HG02973 (cell line): ENCODE measurements at regions not wholly inside any gene's neighbourhood (a gene's known extent, or its start where the extent isn't known, plus 50 kb on each side); places are given as distances from the start of the nearest gene placed in this dataset.
"Not testable (repeated sequence)": the region's sequence is repeated elsewhere in the genome, so short reads cannot be mapped to it uniquely, and the experiment has no call there.

Source experiments
- ATAC-seq: cut with Tn5 transposase; IDR thresholded peaks from one replicate; pipeline ENCODE4 v1.9.1; 2021; ENCODE audit warnings: moderate library complexity; ENCODE audit not compliant: unreplicated experiment

GRCh38 chr2:166831930-166832329 is 56.4 kb upstream of the XIRP2 start:
- no peak for ATAC-seq

- ATAC-seq: no peak
Observed at GRCh38 chr2:166825914-166826313, 62.4 kb upstream of the XIRP2 start.

DNA sequence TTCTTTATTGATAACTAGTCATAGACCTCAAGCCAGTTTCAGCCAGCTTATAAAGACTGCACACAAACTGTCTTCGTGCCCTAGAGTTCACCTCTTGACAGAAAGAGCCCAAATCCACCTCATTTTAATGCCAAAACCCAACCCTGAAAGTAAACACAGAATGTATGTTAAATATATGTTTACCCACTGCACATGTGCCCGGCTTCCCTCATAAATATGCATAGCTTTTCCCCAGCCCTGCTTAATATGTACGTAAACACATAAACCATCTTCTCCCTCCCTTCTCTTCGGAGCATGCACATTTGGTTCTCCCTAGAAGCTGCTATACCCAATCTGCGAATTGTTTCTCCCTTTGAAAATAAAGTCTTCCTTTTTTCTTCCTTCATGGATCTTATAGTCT is 73.9 kb upstream of the XIRP2 start:
- ATAC-seq: no peak

- no peak for ATAC-seq
Observed at GRCh38 chr2:166812166-166812891, 76.0 kb upstream of the XIRP2 start.

DNA sequence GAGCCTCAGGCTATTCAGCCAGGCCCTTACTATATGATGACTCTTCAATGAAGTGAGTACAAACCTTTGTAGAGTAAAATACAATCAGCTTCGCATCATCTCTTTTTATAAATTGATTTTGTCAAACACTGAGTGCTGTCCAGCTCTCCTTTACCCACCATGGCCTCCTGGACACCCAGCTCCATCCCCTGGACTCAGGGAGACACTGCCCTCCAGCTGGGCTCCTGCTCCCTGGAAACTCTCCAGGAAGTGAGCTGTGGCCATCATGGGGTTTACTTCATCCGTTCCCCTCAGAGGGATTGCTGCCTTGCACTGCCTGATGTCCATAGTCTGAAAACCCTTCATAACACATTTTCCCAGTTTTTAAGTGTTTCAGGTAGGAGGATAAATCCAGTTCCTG is 82.5 kb upstream of the XIRP2 start:
- ATAC-seq: no peak

DNA sequence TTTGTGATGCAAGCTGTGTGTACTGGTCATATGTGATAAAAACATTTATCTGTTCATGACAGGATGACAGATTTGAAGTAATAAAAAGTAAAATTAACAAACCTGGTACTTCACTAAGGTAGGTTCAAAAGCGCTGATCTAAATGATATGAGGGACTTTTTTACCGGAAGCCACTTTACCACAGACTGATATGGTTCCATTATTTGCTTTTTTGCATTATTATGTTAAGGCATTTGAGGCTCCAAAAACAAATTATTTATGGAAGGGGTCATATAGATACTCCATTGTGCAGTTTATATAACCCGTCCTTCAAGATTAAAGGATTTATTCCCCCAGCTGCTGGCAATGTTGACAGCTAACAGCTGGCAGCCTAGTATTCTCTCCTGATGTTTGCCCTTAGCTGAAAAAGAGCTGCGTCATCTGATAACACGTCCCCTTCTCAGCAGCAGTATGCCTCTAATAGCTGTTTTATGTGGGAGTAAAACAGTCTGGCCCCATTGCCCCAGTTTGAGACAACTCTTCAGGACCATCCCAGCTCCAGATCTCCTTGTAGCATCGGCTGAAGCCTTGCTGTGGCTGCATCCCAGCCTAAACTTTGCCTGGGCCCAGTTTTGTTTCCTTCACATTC is 84.8 kb upstream of the XIRP2 start:
- ATAC-seq: no peak

- no peak for ATAC-seq
Observed at GRCh38 chr2:166802475-166802874, 85.8 kb upstream of the XIRP2 start.

DNA sequence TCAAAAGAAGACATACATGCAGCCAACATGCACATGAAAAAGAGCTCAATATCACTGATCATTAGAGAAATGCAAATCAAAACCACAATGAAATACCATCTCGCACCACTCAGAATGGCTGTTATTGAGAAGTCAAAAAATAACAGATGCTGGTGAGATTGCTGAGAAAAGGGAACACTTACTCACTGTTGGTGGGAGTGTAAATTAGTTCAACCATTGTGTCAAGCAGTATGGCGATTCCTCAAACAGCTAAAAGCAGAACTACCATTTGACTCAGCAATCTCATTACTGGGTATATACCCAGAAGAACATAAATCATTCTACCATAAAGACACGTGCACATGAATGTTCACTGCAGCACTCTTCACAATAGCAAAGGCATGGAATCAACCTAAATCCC is 95.5 kb upstream of the XIRP2 start:
- ATAC-seq: peak; percentile 52

DNA sequence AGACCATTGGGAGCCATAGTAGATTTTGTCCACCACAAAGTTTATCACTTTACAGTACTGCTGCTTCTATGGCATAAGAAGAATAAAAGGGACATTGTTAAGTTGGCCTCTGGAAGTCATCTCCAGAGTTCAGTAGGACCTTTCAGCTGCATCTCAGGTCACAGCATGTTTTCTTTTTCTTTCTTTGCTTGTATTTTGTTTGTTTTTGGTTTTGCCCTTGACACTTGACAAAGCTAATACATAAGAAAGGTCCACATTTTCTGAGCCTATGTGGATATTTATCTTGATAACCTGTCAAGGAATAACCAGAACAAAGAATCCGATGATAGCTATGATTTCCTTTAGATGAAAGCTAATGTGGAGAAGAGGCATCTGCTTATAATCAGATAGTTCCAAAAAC is 101.6 kb upstream of the XIRP2 start:
- no peak for ATAC-seq

GRCh38 chr2:166784296-166784946 is 103.9 kb upstream of the XIRP2 start:
- no peak for ATAC-seq

DNA sequence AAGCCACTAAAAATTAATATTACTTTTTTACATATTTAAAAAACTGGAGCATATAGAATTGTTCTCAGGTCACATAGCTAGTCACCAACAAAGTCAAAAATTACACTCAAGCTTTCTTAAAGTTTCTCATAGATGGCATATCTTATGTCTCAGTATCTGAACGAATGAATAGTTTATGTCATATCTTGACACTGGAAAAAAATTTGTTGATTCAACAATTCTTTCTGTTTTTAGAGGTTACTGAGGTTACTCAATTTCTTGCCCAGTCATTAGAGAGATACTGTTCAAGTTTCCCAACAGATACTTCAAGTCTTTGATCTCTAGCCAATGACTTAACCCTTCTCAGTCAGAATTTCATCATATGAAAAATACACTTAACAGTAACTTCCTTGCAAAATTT is 113.1 kb upstream of the XIRP2 start:
- ATAC-seq: no peak

- ATAC-seq: no peak
Observed at GRCh38 chr2:166773308-166773949, 114.9 kb upstream of the XIRP2 start.

GRCh38 chr2:166768393-166769123 is 119.7 kb upstream of the XIRP2 start:
- no peak for ATAC-seq

DNA sequence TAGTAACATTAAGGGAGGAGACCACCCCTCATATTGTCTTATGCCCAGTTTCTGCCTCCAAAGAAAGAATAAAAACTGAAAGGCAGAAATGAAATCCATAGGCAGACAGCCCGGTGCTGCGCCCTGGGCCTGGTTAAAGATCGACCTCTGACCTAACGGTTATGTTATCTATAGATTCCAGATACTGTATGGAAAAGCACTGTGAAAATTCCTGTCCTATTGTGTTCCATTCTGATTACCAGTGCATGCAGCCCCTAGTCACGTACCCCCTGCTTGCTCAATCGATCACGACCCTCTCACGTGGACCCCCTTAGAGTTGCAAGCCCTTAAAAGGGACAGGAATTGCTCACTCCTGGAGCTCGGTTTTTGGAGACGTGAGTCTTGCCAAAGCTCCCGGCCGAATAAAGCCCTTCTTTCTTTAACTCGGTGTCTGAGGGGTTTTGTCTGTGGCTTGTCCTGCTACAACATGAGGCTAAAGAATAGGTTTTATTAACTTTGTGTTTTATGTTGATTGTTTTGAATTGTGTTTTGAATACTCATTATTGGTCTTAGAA is 121.4 kb upstream of the XIRP2 start:
- ATAC-seq: not testable (repeated sequence)

GRCh38 chr2:166766220-166766619 is 122.1 kb upstream of the XIRP2 start:
- ATAC-seq: no peak

DNA sequence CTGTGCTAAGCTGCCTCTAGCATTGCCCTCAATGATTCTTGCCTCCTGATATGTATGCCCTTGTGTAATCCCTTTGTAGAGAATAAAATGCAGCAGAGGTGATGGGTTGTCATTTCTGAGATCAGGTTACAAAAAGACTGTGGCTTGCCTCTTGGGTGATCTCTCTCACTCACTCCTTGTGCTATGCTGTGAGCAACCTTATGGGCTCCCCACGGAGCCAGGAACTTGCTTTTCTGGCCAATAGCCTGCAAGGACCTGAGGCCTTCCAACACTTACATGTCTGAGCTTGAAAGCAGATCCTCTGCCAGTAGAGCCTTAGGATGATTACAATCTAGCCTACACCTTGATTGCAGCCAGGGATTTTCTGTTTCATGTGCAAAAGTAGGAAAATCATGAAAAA is 123.1 kb upstream of the XIRP2 start:
- ATAC-seq: no peak

GRCh38 chr2:166764702-166765101 is 123.6 kb upstream of the XIRP2 start:
- ATAC-seq: no peak

DNA sequence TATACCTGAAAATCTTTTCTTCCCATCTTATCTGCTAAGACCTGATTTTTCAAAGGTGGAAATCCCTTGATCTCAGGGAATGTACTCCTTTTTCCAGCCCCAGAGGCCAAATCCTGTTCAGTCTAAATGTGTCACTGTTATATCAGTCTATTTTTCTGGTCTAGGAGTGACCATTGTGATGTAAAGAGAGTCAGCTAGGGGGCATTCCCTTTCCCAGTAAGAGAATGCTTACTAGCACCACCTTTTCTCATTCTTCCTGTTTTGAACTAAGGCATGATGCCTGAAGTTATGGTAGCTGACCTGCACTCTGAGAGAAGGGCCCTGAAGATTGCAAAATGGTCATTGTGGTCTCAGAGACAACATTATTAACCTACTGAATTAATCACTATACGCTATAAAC is 124.1 kb upstream of the XIRP2 start:
- no peak for ATAC-seq

DNA sequence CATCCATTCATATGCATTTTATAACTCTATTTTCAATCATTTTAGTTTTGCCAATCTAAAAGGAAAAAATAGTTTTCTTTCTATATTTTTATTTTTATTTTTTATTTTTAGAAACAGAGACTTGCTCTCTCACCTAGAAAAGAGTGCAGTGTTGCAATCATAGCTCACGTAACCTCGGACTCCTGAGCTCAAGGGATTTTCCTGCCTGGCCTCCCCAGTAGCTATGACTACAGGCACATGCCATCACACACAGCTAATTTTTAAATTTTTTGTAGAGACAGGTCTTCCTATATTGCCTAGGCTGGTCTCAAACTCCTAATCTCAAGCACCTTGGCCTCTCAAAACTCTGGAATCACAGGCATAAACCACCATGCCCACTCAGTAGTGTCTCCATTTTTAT is 125.5 kb upstream of the XIRP2 start:
- no peak for ATAC-seq

- ATAC-seq: no peak
Observed at GRCh38 chr2:166758956-166759355, 129.3 kb upstream of the XIRP2 start.

GRCh38 chr2:166750624-166751023 is 137.7 kb upstream of the XIRP2 start:
- no peak for ATAC-seq
